Spleen (tissue), 7 donors: ENCODE measurements at regions not wholly inside any gene's neighbourhood (a gene's known extent, or its start where the extent isn't known, plus 50 kb on each side); places are given as distances from the start of the nearest gene placed in this dataset.

Source experiments
- CTCF ChIP-seq, 11 experiments: fragments of 200-600 bp in 7 of 11; fragments of 450-650 bp in 4 of 11; sonication (generic) in 4 of 11; IDR thresholded peaks in 8 of 11; conservative IDR thresholded peaks in 3 of 11; 1 replicate in 7 of 11; 2 replicates in 4 of 11; pipeline versions ENCODE4 v1.4.0 to v1.8.0; 2016 to 2021; ENCODE audit warnings: antibody characterized with exemption in 11 of 11, inconsistent platforms in 4 of 11, mild to moderate bottlenecking in 1 of 11
- POLR2AphosphoS5 ChIP-seq, 3 donors: sonication (generic); formaldehyde crosslinking; IDR thresholded peaks; one replicate each; pipeline ENCODE4 v1.5.1; 2017; ENCODE audit warnings: antibody characterized with exemption in 3 of 3
- donor health status: DM: no; HTN: no; CAD: no; lungs with moderate emphysema.
- donor health status: DM: no; HTN: no; CAD: no.
- donor health status: DM: no; HTN: no; CAD: no.

DNA sequence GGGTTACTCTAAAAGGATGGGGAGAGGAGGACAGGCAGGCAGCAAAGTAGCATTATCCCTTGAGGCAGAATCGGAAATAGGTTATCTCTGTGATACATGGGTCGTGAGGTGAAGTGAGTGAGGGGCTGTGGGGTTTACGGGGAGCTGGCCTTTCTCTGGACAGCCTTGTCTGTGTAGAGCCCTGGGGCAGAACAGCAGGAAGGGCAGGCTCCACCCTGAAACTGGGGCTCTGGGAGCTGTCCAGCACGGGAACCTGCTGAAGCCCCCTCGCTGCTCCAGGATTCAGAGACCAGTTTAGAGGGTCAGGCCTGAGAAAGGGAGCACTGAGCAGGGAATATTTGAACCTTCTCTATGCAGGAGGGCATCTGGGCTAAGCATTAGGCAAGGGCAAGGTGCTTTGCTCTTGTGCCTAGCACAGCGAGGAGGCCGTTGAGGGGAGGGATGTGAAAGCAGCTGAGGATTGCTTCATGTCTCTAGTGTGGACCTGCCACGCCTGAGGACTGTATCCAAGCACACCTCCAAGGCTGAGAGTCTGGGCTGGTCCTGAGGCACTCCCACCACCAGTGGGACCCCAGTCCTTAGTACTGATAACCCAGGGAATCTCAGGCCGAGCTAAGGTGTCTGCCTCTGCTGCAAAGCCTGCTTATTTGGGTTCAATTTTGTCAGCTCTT, 55.8 kb downstream of the NAV1 start:
- TF ChIP-seq CTCF (IDR thresholded peaks at IDR 0.05 in 8 of 11, conservative IDR thresholded peaks at IDR 0.05 in 3 of 11) (no peak), POLR2AphosphoS5 (IDR thresholded peaks at IDR 0.05) (no peak)
